ENCODE measurements at regions not wholly inside any gene's neighbourhood (a gene's known extent, or its start where the extent isn't known, plus 50 kb on each side); places are given as distances from the start of the nearest gene placed in this dataset.
A peak's percentile ranks its signal among the peaks of the same experiment; 100 is the strongest.

- DNase-seq = no peak
Observed at GRCh38 chr6:141026504-141026903, 1106.2 kb upstream of the GJE1 start.

- no peak for DNase-seq
Observed at GRCh38 chr6:141024526-141024925, 1108.2 kb upstream of the GJE1 start.

GRCh38 chr6:141017941-141018340 is 1114.8 kb upstream of the GJE1 start:
- no peak for DNase-seq

GRCh38 chr6:141000917-141001316 is 1131.8 kb upstream of the GJE1 start:
- no peak for DNase-seq

- DNase-seq = no peak
Observed at GRCh38 chr6:140993515-140993914, 1139.2 kb upstream of the GJE1 start.

GRCh38 chr6:140992678-140993077 is 1140.0 kb upstream of the GJE1 start:
- DNase-seq = no peak

GRCh38 chr6:140988780-140989179 is 1143.9 kb upstream of the GJE1 start:
- no peak for DNase-seq

- DNase-seq = no peak
Observed at GRCh38 chr6:140987364-140988155, 1145.2 kb upstream of the GJE1 start.

GRCh38 chr6:140985679-140986275 is 1146.9 kb upstream of the GJE1 start:
- no peak for DNase-seq

GRCh38 chr6:140980265-140980887 is 1152.3 kb upstream of the GJE1 start:
- DNase-seq = no peak

- no peak for DNase-seq
Observed at GRCh38 chr6:140979642-140980091, 1153.1 kb upstream of the GJE1 start.

GRCh38 chr6:140977403-140977802 is 1155.3 kb upstream of the GJE1 start:
- DNase-seq = no peak

- no peak for DNase-seq
Observed at GRCh38 chr6:140976806-140977205, 1155.9 kb upstream of the GJE1 start.

- no peak for DNase-seq
Observed at GRCh38 chr6:140970485-140970884, 1162.2 kb upstream of the GJE1 start.

GRCh38 chr6:140968062-140968461 is 1164.7 kb upstream of the GJE1 start:
- DNase-seq = no peak

- DNase-seq = no peak
Observed at GRCh38 chr6:140966676-140967075, 1166.0 kb upstream of the GJE1 start.

- no peak for DNase-seq
Observed at GRCh38 chr6:140960566-140960965, 1172.2 kb upstream of the GJE1 start.

GRCh38 chr6:140957386-140957785 is 1175.3 kb upstream of the GJE1 start:
- DNase-seq = peak; percentile 90

GRCh38 chr6:140956571-140957369 is 1176.0 kb upstream of the GJE1 start:
- DNase-seq = peak; percentile 94

- no peak for DNase-seq
Observed at GRCh38 chr6:140940251-140940925, 1192.3 kb upstream of the GJE1 start.

GRCh38 chr6:140932909-140933308 is 1199.8 kb upstream of the GJE1 start:
- no peak for DNase-seq

GRCh38 chr6:140931581-140931980 is 1201.1 kb upstream of the GJE1 start:
- no peak for DNase-seq

- no peak for DNase-seq
Observed at GRCh38 chr6:140929121-140929520, 1203.6 kb upstream of the GJE1 start.
